PC-3 (cell line): ENCODE measurements at regions not wholly inside any gene's neighbourhood (a gene's known extent, or its start where the extent isn't known, plus 50 kb on each side); places are given as distances from the start of the nearest gene placed in this dataset.

ENCODE experiments used
- ATAC-seq: fragments of 200-7000 bp; cut with Tn5 transposase; 2 replicates; pipeline ENCODE4 v1.9.1; 2020; ENCODE audit warnings: mild to moderate bottlenecking, moderate library complexity
- BruUV-seq: library from RNA; stranded (reverse); fragments of 400-500 nt; replicated peaks from 2 replicates; lab custom pipeline; 2021; lab: Mats Ljungman, UMichigan
- CTCF ChIA-PET: fragments of 300-600 bp; sonication (Branson Sonifier 250); formaldehyde crosslinking; loops from one replicate; lab custom pipeline; 2022; ENCODE audit warnings: antibody characterized with exemption; lab: Charles Lee
- POLR2A ChIA-PET: fragments of 300-600 bp; sonication (Branson Sonifier 250); formaldehyde crosslinking; loops from one replicate; lab custom pipeline; 2022; ENCODE audit warnings: antibody characterized with exemption; ENCODE audit not compliant: unreplicated experiment; lab: Charles Lee
- DNase-seq: peaks from one replicate; pipeline ENCODE4 v3.0.0-alpha.2; 2015
- H2AFZ ChIP-seq: fragments of 300-600 bp; sonication (generic); 2 replicates; pipeline ENCODE4 v1.6.0; 2016; ENCODE audit warnings: antibody characterized with exemption, low read length
- H3F3A ChIP-seq: fragments of 300-600 bp; sonication (generic); one replicate; pipeline ENCODE4 v1.6.0; 2017; ENCODE audit warnings: antibody characterized with exemption, low read length, control low read depth, mild to moderate bottlenecking; ENCODE audit not compliant: unreplicated experiment
- H3K27ac ChIP-seq: fragments of 300-600 bp; sonication (generic); 2 replicates; pipeline ENCODE4 v1.5.1; 2016; ENCODE audit warnings: mild to moderate bottlenecking, low read length
- H3K27me3 ChIP-seq: fragments of 300-600 bp; sonication (generic); 2 replicates; pipeline ENCODE4 v1.6.1; 2016; ENCODE audit warnings: low read length, mixed read lengths
- H3K36me3 ChIP-seq: fragments of 300-600 bp; sonication (generic); 2 replicates; pipeline ENCODE4 v1.6.1; 2016; ENCODE audit warnings: low read depth, mixed run types, low read length, mixed read lengths
- H3K4me1 ChIP-seq: fragments of 300-600 bp; sonication (generic); 2 replicates; pipeline ENCODE4 v1.5.1; 2016; ENCODE audit warnings: low read length; ENCODE audit not compliant: insufficient read depth
- H3K4me2 ChIP-seq: fragments of 300-600 bp; sonication (generic); 2 replicates; pipeline ENCODE4 v1.6.0; 2016; ENCODE audit warnings: low read length
- H3K4me3 ChIP-seq: fragments of 300-600 bp; sonication (generic); 2 replicates; pipeline ENCODE4 v1.5.1; 2016; ENCODE audit warnings: mild to moderate bottlenecking, low read length, mixed read lengths
- H3K79me2 ChIP-seq: fragments of 300-600 bp; sonication (generic); 2 replicates; pipeline ENCODE4 v1.6.1; 2017; ENCODE audit warnings: low read length, mixed read lengths
- H3K9ac ChIP-seq: fragments of 300-600 bp; sonication (generic); 2 replicates; pipeline ENCODE4 v1.6.0; 2016; ENCODE audit warnings: mild to moderate bottlenecking, low read length
- H3K9me2 ChIP-seq: fragments of 300-600 bp; sonication (generic); replicated peaks from 2 replicates; pipeline ENCODE4 v1.6.1; 2016; ENCODE audit warnings: mixed run types, low read length, mixed read lengths
- H3K9me3 ChIP-seq: fragments of 300-600 bp; sonication (generic); 2 replicates; pipeline ENCODE4 v1.6.1; 2016; ENCODE audit warnings: low read length, mixed read lengths
- H4K20me1 ChIP-seq: fragments of 300-600 bp; sonication (generic); 2 replicates; pipeline ENCODE4 v1.6.1; 2016; ENCODE audit warnings: low read length, mixed read lengths
- CTCF ChIP-seq: fragments of 300-600 bp; sonication (generic); conservative IDR thresholded peaks from 2 replicates; pipeline ENCODE4 v1.5.1; 2017; ENCODE audit warnings: antibody characterized with exemption, low read depth, mild to moderate bottlenecking, low read length
- EZH2 ChIP-seq: fragments of 300-600 bp; sonication (generic); IDR thresholded peaks from one replicate; pipeline ENCODE4 v1.6.1; 2017; ENCODE audit warnings: antibody characterized with exemption, mild to moderate bottlenecking, low read length; ENCODE audit not compliant: unreplicated experiment
- EZH2phosphoT487 ChIP-seq: fragments of 300-600 bp; sonication (generic); IDR thresholded peaks from 2 replicates; pipeline ENCODE4 v1.6.1; 2018; ENCODE audit warnings: mild to moderate bottlenecking, antibody characterized with exemption, low read length, borderline replicate concordance
- intact Hi-C: fragments of 100-400 bp; cut with micrococcal nuclease; formaldehyde crosslinking; loops from 2 replicates; pipeline ENCODE4 v1.9.0; 2023

GRCh38 chr10:84829131-84829530 is 500.7 kb downstream of the CCSER2 start:
- H3K79me2 ChIP-seq, result no peaks in the 10 kb centered on the region
- no peaks in the 10 kb centered on the region for H3K27me3 ChIP-seq
- BruUV-seq, result no TSS peak
- H3K4me3 ChIP-seq, result no peak overlapping the region
- CTCF ChIA-PET, result no interaction called here
- H3F3A ChIP-seq, result no peaks in the 10 kb centered on the region
- no peaks in the 10 kb centered on the region for H4K20me1 ChIP-seq
- TF ChIP-seq CTCF (no peak), EZH2 (no peak), EZH2phosphoT487 (no peak)
- H3K9me2 ChIP-seq, result no peaks in the 10 kb centered on the region
- no peaks in the 10 kb centered on the region for H3K4me1 ChIP-seq
- H3K9me3 ChIP-seq, result no peaks in the 10 kb centered on the region
- H3K4me2 ChIP-seq, result no peak overlapping the region
- ATAC-seq (no peak), DNase-seq (no peak)
- no peak overlapping the region for H3K9ac ChIP-seq
- H3K27ac ChIP-seq, result no peak overlapping the region
- H3K36me3 ChIP-seq, result no peaks in the 10 kb centered on the region
- POLR2A ChIA-PET, result no interaction called here
- intact Hi-C loops, result no loop called here
- no peak overlapping the region for H2AFZ ChIP-seq

- POLR2A ChIA-PET, result no interaction called here
Measured at GRCh38 chr10:84837041-84837812, 508.8 kb downstream of the CCSER2 start.

More at GRCh38 chr10:84837041-84837812, 508.8 kb downstream of the CCSER2 start:
- H3K9me3 ChIP-seq, result no peaks in the 10 kb centered on the region
- H2AFZ ChIP-seq, result no peak overlapping the region
- CTCF ChIA-PET, result no interaction called here
- no peaks in the 10 kb centered on the region for H3F3A ChIP-seq
- H3K4me3 ChIP-seq, result no peak overlapping the region
- TF ChIP-seq CTCF (no peak), EZH2phosphoT487 (no peak), EZH2 (no peak)
- no peaks in the 10 kb centered on the region for H4K20me1 ChIP-seq
- no TSS peak for BruUV-seq
- H3K27ac ChIP-seq, result no peak overlapping the region
- no peaks in the 10 kb centered on the region for H3K79me2 ChIP-seq
- DNase-seq (no peak), ATAC-seq (no peak)
- intact Hi-C loops, result no loop called here
- no peak overlapping the region for H3K9ac ChIP-seq
- no peak overlapping the region for H3K4me2 ChIP-seq
- H3K9me2 ChIP-seq, result no peaks in the 10 kb centered on the region
- no peaks in the 10 kb centered on the region for H3K4me1 ChIP-seq
- H3K27me3 ChIP-seq, result no peaks in the 10 kb centered on the region; the same call in 1 of the 2 replicates
- no peaks in the 10 kb centered on the region for H3K36me3 ChIP-seq
